SK-MEL-5 (cell line): ENCODE measurements at regions not wholly inside any gene's neighbourhood (a gene's known extent, or its start where the extent isn't known, plus 50 kb on each side); places are given as distances from the start of the nearest gene placed in this dataset.
A peak's percentile ranks its signal among the peaks of the same experiment; 100 is the strongest.

Source experiments
- DNase-seq: peaks from one replicate; pipeline ENCODE4 v3.0.0-alpha.2; 2016; ENCODE audit warnings: low read depth, low spot score
- in situ Hi-C: cut with HindIII; loops from 2 replicates; pipeline ENCODE4 v1.10.0; 2016; ENCODE audit warnings: low sequenced_read_pairs, high pct_unique_total_duplicates, low pct_unique_long_range_greater_than_20kb

DNA sequence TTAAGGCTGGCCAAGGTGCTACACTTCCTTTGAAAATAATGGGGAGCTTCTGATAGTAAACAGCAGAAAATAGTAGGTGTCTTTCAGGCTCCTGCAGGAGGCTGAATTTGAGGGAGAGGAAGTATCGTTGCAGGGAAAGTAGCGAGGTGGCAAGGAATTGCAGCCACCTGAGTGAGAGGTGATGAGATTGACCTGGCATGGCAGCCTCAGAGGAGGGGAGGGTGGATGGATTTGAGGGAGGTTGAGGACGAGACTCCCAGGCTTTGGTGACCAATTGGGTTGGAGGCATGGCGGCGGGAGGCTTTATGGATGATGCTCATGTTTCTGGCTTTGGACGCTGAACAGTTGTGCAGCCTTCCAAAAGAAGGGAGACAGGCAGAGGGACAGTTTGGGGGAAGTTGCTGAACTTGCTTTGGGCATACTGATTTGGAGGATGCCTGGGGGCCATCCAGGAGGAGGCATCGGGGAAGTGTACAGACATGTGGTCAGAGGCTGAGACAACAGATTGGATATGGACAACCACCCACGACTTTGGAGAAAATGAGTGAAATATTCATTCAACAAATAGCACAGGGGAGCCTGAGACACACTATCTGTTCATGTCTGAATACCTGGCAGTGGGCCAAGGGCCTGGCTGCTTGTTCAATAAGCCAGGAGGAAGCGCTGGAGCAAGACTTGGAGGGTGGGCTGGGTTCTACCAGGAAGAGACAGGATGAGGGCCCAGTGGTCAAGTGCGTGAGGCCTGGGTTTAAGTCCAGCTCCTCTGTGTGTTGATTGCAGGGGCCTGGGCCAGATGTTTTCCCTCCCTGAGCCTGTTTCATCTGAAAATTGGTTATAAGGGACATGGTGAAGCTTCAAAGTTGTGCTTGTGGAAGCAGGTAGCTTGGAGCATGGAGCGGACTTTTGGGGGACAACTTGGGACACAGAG lies 113.2 kb downstream of the CEBPB start:
- peak; percentile 53 for DNase-seq
- in situ Hi-C loops, result no loop called here

DNA sequence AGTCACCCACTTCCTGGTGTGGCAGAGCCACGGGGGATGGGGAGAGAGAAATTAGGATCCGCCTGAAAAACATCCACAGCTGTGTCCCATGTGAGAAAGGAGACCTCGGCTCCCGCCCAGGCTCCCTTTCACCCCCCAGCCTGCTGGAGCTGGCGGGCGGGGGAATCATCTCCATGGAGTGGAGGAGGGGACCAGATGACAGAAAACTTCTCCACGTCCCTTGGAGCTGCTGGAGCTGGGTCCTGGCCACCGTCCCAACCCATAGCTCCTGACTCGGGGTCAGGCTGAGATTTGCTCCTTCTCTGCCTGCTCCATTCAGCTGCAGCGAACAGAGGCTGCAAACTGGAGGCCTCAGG lies 113.8 kb downstream of the CEBPB start:
- DNase-seq, result no peak
- in situ Hi-C loops, result no loop called here

DNA sequence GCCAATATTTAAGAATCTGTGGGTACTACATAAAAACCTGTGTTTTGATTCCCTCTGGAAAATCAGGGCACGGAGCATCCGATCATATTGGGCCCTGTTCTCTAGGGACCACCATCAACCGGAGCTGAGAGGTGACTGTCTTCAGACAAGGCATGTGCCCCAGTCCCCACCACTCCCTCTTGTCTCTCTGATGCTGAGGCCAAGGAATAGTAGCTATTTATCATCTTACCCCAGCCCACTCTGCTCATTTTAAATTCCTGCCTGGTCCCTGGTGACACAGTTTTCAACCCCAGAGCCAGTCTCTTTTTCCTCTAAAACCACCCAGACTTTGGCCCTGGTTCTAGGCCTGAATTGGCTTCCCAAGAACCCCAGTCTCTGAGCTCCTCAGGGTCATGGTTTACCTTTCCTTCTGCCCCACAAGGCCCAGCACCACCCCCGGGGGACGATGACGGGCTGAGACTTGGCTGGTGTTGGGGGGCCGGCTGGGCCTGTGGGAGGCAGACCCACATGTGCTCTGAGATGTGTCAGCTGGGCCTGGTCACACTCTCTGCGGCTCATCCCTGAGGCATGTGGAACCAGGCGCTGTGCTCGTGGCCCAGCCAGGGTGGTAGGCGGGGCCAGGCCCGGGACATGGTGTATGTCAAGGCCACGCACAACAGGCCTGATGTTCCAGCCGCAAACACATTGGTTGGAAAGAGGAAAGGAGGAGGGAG lies 114.4 kb downstream of the CEBPB start:
- in situ Hi-C loops, result no loop called here
- DNase-seq, result no peak

DNA sequence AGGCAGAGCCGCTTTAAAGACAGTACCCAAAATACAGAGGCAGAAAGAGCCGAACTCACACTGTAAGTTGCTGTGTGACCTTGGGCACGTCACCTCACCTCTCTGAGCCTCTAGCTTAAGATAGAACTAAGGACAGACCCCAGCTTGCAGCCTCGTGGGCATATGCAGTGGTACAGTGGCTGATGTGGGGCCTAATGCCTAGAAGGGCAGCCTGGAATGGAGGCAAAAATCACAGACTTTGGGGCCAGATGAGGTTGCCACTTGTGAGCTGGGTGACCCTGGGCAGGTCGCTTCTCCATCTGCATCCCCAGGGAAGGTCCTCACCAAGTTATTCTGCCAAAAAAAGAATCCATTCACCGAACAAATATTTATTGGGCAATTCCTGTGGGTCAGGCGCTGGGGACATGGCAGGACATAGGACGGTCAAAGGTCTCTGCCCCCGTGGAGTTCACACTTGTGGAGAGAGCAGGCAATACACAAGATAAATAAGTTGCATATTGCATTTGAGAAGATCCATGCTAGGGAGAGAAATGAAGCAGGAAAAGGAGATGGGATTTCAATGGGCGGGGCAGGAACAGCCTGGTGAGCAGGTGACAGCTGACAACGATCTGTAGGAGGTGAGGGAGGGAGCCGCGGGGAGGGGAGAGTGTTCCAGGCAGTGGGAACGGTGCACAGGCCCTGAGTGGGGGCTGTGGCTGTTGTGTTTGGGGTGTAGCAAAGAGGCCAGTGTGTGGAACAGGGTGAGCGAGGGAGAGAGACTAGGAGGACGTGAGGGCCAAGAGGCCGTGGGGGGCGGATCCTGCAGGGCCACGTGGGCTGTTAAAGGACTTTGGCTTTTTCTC lies 115.2 kb downstream of the CEBPB start:
- in situ Hi-C loops, result no loop called here
- DNase-seq, result no peak

DNA sequence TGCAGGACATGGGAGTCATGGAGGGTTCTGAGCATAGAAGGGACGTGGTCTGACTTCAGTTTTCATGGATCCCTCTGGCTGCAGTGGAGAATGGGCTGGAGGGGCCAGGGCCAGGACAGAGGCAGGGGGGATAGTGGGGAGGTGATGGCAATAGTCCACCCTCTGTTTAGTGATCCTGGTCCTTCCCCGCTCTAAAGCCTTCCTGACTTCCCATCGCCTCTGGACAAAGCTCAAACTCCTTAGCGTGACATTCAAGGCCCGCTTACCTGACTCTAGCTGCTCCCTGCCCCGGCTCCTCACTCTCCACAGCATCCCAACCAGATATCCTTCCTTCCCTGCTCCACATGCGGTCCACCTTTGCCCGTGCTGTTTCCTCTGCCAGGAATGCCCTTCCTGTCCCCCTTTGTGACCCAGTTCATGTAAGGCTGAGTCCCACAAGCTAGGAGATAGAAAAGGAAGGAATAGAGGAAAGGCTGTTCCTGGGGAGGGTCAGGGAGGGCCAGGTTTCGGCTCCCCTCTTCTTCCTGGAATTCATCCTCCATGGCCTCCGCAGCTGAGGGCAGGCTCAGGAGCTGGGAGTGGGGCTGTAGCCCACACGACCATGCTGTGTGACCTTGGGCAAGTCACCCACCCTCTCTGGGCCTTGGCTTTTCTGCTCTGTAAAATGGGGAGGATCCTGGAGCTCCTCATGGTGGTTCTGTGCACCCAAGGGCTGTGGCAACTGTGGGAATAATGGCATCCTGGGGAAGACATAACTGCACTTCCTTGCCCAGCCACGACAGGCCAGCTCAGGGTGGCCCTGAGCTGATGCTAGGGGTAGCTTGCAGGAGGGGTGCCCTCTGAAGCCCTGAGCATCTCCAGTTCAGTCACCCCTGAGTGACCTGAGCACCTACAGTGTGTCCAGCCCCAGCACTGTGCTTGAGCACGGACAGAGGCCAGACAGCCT lies 116.1 kb downstream of the CEBPB start:
- no peak for DNase-seq
- in situ Hi-C loops, result no loop called here

DNA sequence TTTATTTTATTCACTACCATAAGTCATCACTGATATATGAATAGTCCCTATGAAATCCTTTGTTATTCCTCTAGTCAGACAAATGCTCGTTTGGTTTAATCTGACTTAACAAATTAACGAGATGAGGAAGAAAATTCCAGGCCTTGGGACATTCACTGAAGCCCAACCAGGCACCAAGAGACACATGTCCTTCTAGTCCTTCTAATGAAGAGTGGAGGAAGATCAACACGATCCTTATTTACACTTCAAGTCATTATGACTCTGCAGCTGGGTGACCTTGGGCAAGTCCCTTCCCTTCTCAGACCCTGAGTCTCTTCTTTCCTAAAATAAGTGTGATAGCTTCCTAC lies 117.5 kb downstream of the CEBPB start:
- in situ Hi-C loops, result no loop called here
- DNase-seq, result no peak

DNA sequence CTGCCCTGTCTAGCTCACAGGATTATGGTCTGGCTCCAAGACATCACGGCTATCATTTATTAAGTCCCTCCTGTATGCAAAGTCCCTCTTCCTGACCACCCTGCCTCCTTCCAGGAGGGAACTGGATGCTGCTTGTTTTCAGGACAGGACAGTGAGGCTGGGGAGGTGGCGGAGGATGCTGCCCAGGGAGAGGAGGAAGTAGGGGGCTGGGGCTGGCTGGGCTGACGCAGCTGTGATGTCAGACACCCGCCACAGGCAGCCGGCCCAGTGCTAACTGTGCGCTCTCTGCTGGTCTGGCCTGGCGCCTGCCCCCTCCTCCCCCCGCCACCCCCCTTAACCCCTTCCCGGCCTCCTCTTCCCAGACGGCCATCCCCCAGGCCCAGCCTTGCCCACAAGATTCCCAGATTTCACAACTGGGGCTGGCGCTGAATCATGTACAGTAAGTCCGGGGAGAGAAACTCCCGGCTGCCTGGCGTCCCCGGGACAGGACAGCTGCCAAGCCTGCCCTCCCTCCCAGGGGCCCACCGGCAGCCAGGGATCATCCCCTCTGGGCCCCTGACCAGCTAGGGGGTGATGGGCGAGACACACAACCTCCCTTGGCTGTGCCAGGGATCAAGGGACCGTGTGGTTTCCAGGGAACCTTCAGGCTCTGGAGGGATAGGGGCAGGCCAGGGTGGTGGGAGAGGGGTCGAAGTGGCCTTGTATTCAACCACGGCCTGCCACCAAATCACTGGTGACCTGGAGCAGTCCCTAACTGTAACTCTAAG lies 118.1 kb downstream of the CEBPB start:
- DNase-seq, result peak; percentile 89
- in situ Hi-C loops, result no loop called here

DNA sequence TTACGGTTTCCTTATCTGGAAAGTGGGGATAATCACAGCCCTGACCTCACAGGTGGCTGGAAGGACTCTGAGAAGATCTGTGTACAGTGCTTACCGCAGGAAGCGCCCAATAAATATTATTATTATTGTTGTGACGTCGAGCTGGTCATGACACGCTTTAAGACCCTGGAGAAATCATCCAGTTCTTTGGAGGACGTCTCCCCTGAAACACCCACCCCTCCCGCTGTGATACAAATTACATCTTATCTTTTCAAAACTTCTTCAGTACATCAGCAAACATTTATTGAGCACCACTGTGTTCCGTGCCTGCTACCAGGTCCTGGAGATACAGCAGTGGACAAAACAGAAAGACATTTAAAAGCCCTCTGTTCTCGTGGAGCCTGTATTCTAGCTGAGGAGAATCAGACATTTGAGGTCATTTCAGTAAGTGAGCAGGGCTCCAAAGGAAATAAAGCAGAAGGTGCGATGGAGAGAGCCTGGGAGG lies 118.7 kb downstream of the CEBPB start:
- no peak for DNase-seq
- in situ Hi-C loops, result no loop called here

DNA sequence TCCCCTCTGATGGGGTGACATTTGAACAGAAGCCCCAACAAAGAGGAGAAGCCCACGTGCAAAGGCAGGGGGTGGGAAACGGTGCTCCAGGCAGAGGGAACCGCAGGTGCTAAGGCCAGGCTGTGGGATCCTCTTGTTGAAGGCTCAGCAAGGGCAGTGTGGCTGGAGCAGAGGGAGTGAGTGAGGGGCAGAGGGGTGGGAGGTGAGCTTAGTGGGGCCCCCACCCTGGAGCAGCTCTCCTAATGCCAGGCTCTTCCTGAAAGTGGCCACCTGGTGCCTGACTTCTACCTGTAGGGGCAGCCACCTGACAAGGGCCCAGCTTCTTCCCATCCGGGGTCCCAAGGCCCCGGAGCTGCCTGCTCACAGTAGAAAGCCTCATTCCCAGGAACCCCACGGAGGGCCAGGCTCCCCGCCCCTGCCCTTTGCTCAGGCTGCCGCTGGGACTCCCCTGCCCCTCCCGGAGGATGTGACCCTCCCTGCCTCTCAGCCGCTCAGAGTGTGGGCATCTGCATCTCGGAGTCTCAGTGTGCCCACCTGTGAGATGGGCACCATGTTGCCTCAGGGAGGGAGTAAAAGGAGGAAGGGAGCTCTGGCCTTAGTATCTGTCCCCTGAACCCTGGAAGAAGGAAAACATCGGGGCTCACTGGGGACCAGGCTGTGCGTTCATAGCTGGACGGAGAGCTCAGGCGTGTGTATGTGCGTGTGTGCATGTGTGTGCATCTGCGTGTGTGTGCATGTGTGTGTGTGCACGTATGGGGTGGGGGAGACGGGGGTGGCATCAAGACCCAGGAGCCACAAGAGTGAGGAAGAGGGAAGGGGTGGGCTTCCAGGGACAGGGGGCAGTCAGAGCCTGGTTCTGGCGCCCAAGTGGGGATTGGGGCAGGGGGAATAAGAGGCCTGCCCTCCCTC lies 119.4 kb downstream of the CEBPB start:
- no peak for DNase-seq

DNA sequence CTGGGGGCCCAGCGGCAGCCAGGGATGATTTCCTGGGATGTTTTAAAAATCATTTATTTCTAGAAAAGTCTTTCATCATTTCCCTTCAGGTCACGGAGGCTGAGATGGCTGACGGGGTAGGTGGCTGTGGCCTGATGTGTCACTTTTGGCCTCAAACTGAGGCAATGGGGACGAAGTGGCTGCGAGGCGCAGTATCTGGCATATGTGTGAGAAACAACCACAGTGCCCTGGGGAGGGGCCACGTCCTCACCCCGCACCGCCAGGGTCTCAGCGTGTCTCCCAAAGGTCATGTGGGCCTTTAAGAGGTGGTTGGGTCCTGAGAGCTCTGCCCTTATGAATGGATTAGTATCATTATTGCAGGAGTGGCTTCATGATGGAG lies 120.0 kb downstream of the CEBPB start:
- in situ Hi-C loops, result no loop called here
- DNase-seq, result no peak

More for the DNA sequence above, 119.4 kb downstream of the CEBPB start:
- in situ Hi-C loops, result no loop called here

DNA sequence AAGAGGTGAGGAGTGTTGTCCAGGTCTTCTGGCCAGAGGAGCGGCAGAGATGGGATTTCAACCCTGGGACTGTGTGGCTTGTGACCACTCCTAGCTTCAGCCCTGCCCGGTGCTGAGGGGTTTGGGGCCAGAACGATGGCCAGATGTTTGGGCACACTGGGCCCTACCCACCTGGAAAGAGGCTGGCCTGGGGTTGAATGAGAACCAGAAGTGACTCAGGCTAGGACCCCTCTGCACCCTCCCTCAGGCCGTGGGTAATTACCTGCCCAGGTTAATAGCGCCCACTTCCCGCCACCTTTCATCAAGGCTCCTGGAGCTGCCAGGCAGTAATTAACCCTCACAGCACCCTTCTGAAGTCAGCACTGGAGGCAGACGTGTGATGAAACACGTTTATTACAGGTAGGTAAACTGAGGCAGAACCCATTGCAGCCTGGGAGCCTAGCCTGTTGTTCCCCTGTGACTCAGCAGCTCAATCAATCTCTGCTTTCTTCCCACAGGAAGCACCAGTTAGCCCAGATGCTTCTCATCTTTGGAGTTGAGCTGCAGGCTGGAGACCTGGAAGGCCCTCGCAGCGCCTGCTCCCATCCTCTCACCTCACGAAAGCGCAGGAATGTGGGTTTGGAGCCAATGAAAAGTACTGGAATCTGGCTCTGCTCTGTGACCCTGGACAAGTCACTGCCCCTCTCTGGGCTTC lies 120.8 kb downstream of the CEBPB start:
- in situ Hi-C loops, result no loop called here
- no peak for DNase-seq

DNA sequence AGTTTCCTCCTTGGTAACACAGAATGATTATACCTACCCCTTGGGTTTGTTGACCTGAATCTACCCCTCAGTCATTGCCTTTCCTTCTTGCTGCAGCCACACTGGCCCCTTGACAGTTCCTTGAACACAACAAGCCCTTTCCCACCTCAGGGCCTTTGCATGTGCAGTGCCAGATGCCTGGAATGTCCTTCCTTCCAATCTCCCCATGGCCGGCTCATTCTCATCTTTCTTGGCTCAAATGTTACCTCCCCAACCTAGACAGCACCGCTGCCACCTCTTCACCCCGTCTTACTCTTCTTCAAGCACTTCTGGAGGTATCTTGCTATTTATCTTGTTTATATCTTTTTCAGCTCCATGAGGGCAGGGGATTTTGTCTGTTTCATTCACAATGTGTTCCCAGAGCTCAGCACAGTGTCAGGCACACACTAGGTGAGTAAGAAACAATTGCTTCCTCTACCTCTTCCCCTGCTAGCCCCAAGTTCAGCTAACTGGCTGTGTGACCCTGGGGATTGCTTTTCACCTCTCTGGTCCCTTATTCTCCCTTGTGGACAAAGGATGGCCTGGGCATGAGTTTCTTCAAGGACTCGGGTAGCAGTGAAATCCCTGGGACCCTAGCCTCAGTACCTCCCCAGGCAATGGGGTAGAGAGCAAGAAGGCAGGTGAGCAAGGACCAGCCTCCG lies 121.5 kb downstream of the CEBPB start:
- DNase-seq, result no peak
- in situ Hi-C loops, result no loop called here

DNA sequence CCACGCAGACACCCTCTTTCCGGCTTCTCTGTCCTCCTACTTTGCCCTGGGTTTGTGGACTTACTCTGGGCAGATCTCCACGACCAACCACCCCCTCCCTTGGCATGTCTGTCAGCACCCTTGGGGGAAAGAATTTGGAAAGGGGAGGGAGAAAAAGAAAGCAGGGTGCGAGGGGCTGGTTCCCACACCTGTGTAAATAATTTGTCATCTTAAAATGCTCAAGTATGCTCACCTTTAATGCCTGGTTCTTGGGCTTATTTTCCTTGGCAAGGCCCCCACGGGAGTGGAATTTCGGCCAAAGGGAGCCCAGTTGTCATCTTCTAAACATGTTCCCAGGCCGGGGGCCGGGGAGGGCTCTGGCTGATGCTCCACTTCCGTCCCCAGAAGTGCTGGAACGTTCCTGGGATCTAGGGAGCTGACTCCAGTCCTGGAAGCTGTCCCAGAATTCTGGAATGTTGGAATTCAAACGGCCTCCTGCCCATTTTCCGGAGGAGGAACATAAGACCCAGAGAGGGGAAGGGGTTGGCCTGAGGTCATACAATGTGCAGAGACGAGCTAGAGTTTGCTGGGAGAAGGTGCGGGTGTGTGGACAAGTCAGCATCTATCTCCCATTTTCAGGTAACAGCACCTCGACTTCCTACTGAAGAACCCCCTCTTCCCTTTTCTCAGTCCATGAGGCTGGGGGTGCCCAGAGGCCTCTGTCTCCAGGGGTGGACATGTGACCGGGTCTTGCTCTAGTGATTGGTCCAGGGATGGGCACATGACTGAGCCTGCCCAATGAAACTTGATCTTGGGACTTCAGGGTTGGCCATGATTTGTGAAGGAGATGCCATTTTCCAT lies 122.3 kb downstream of the CEBPB start:
- in situ Hi-C loops, result no loop called here
- peak; percentile 36 for DNase-seq

DNA sequence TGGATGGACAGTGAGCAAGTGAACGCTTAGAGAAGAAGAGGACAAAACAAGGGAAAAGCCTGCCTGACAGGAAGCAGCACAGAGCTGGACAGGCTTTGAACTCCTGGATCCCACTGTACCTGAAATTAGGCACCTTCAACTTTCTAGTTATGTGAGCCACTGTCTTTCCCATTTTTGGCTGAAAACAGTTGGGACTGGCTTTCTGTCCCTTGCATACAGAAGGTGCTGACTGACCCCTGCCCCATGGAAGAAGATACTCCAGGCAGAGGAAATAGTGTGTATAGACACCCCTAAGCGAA lies 122.8 kb downstream of the CEBPB start:
- DNase-seq, result no peak
- in situ Hi-C loops, result no loop called here
